HG03342 (cell line): ENCODE measurements at regions not wholly inside any gene's neighbourhood (a gene's known extent, or its start where the extent isn't known, plus 50 kb on each side); places are given as distances from the start of the nearest gene placed in this dataset.
"Not testable (repeated sequence)": the region's sequence is repeated elsewhere in the genome, so short reads cannot be mapped to it uniquely, and the experiment has no call there.

Source experiments
- ATAC-seq: cut with Tn5 transposase; IDR thresholded peaks from one replicate; pipeline ENCODE4 v1.9.1; 2021; ENCODE audit warnings: mild to moderate bottlenecking, moderate library complexity; ENCODE audit not compliant: unreplicated experiment

DNA sequence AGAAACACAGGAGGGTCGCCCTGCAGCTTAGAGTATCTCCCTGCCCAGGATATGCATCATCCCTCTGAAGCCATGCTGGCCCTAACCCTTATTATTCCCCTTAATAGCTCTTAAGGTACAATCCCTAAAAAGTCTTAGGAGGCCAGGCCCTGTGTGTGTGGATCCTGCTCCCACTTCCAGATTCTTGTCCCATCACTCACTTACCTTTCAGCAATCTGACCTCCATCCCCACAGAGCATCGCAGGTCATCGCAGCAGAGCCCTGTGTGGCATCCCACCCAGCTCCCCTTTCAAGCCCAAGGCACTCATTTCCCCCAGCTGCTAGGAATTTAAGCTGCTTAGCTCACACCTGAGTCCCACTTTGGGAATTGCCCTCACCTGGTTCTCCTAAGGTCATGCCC is 223.8 kb upstream of the SMLR1 start:
- ATAC-seq = no peak

GRCh38 chr6:130604841-130605399 is 222.3 kb upstream of the SMLR1 start:
- no peak for ATAC-seq

GRCh38 chr6:130610303-130610702 is 216.9 kb upstream of the SMLR1 start:
- no peak for ATAC-seq

GRCh38 chr6:130611366-130611765 is 215.8 kb upstream of the SMLR1 start:
- ATAC-seq = no peak

GRCh38 chr6:130613176-130613575 is 214.0 kb upstream of the SMLR1 start:
- ATAC-seq = no peak

- no peak for ATAC-seq
These were observed 211.4 kb upstream of the SMLR1 start for GRCh38 chr6:130615816-130616215.

DNA sequence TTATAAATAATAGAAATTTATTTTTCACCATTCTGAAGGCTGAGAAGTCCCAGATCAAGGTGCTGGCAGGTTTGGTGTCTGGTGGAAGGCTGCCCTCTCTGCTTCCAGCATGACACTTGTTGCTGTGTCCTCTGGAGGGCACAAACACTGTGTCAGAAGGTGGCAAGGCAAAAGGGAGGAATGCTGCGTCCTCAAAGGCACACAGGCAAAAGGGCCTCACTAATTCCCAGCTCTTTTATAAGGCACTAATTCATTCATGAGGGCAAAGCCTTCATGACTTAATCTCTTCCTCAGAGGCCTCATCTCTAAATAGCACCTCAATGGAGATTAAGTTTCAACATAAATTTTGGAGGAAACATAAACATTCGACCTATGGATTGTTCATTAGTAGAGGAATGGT is 209.5 kb upstream of the SMLR1 start:
- no peak for ATAC-seq

DNA sequence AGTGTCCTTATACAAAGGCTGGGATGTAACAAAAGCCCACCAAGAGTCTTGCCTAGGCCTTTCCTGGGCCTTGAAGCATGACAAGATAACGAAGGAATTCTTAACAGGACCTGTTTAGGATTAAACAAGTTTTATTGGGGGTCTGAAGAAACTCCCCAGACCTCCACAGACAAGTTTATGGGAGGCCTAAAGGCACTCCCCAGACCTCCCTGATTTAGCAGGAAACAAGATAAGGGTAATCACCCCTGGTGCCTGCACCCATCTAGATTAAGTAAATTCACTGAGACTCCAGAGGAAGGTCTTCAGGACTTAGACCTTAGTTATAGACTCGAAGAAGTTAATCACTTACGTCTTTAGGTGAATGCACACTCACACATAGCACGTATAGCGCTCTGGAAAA is 208.4 kb upstream of the SMLR1 start:
- not testable (repeated sequence) for ATAC-seq

- ATAC-seq = no peak
These were observed 206.8 kb upstream of the SMLR1 start for GRCh38 chr6:130620338-130620781.

DNA sequence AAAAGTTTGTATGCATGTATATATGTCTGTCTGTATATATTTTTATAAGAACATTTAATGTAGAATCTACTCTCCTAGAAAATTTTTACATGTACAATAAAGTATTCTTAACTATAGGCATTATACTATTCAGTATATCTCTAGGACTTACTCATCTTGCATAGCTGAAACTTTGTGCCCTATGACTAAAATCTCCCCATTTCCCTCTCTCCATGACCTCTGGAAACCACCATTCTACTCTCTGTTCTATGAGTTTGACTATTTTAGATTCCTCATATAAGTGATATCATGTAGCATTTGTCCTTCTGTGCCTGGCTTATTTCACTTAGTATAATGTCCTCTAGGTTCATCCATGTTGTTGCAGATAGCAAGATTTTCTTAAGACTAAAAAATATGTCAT is 205.1 kb upstream of the SMLR1 start:
- ATAC-seq = peak; percentile 49

GRCh38 chr6:130624046-130624445 is 203.2 kb upstream of the SMLR1 start:
- no peak for ATAC-seq

DNA sequence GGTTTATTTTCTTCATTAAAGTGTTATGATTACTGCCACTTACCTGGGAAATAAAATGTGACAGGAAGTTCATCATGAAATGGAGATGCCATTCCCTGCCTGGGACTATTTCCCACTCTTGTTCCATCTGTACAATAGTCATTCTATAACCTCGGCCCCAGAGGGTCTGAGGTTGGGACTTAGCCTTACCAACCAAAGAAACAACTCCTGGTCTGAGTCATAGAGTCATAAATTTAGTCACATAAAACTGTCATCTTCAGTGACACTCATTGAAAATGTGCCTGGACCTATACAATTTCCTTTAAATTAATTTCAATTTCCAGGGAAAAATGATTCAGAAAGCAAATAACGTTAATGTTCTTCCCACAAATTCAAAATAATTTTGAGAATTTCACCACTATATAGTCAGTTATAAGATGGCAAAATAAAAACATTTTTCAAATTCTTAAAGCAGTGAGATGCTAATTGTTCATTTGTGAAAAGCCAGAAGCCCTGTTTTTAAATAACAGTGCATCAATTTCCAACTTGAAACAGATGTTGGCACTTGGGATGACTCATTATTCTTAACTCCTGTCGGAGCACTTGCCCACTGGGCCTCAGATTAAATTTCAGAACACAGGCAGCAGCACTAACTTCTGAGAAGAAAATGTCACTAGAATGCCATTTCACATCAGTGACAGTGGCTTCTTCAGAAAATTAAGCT is 201.2 kb upstream of the SMLR1 start:
- peak; percentile 66 for ATAC-seq

- no peak for ATAC-seq
These were observed 198.3 kb upstream of the SMLR1 start for GRCh38 chr6:130628862-130629261.

DNA sequence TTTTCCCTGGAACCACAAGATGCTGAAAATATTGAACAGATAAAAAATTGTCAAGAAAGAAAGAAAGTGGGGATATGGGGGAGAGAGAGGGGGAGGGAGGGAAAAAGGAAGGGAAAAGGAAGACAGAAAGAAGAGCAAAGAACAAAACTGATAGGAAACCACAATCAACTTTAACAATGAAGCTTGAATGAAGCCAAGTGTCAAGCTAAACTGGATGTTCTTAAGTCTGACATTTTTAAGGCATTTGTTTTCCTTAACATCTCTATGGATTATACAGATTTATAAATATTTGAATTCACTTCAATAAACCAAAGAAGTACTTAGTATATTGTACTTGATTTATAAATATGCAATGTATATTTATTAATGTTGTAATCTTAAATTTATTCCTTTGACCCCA is 197.6 kb upstream of the SMLR1 start:
- ATAC-seq = no peak

- ATAC-seq = no peak
These were observed 194.9 kb upstream of the SMLR1 start for GRCh38 chr6:130632277-130632676.

- no peak for ATAC-seq
These were observed 194.3 kb upstream of the SMLR1 start for GRCh38 chr6:130632897-130633296.

GRCh38 chr6:130643361-130643760 is 183.8 kb upstream of the SMLR1 start:
- ATAC-seq = no peak

DNA sequence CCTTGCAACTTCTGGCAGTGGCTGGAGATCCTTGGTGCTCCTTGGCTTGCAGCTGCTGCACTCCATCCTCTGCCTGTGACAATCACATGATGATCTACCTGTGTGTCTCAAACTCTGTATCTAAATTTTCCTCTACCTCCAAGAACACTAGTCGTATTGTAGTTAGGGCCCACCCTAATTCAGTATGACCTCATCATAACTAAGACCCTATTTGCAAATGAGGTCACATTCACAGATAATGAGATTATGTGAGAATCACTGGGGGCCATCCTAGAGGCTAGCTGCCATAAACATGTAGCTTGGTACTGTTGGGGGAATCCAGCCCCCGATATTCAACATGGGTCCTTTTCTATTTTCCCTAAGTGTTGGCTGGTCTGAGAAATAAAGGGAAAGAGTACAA is 183.0 kb upstream of the SMLR1 start:
- ATAC-seq = no peak

GRCh38 chr6:130644769-130645168 is 182.4 kb upstream of the SMLR1 start:
- not testable (repeated sequence) for ATAC-seq

GRCh38 chr6:130647246-130647645 is 180.0 kb upstream of the SMLR1 start:
- ATAC-seq = no peak

- ATAC-seq = no peak
These were observed 171.6 kb upstream of the SMLR1 start for GRCh38 chr6:130655586-130655985.

- ATAC-seq = no peak
These were observed 166.1 kb upstream of the SMLR1 start for GRCh38 chr6:130661077-130661476.

DNA sequence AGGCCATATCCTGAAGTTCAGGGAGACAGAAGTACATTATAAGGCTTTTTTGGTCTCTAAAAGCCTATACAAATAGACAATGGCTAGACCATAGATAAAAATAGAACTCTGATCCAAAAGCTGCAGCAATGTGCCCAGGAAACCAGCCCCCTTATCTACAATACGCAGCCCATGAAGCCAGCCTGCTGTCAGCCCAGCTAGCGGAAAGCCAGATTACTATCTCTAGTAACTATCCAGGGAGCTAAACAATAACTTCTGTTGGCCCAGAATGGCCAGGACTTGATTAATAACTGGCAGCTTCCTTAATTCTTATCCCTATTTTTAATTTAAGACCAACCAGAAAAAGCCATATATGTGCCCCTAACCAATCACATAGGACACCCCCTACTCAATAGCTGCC is 160.4 kb upstream of the SMLR1 start:
- ATAC-seq = no peak
